WTC11 (cell line): ENCODE measurements at regions not wholly inside any gene's neighbourhood (a gene's known extent, or its start where the extent isn't known, plus 50 kb on each side); places are given as distances from the start of the nearest gene placed in this dataset.

Experiments
- ESRRA ChIP-seq: sonication (generic); formaldehyde crosslinking; IDR thresholded peaks from 2 replicates; pipeline ENCODE4 v1.8.1; 2022; ENCODE audit warnings: mild to moderate bottlenecking, missing genetic modification reagents, borderline replicate concordance
- KAT7 ChIP-seq: sonication (generic); formaldehyde crosslinking; IDR thresholded peaks from 2 replicates; pipeline ENCODE4 v1.8.1; 2023; ENCODE audit warnings: missing genetic modification reagents, mild to moderate bottlenecking, borderline replicate concordance
- NFYB ChIP-seq: sonication (generic); formaldehyde crosslinking; conservative IDR thresholded peaks from 2 replicates; pipeline ENCODE4 v1.8.0; 2022; ENCODE audit warnings: low read depth, missing genetic modification reagents
- OVOL2 ChIP-seq: fragments of 250-450 bp; sonication (Bioruptor Pico); IDR thresholded peaks from 2 replicates; pipeline ENCODE4 v1.9.0; 2021; ENCODE audit warnings: mild to moderate bottlenecking, borderline replicate concordance
- SMAD3 ChIP-seq: sonication (generic); formaldehyde crosslinking; IDR thresholded peaks from 2 replicates; pipeline ENCODE4 v1.8.0; 2022; ENCODE audit warnings: missing genetic modification reagents, mild to moderate bottlenecking, borderline replicate concordance
- SP1 ChIP-seq: sonication (generic); formaldehyde crosslinking; conservative IDR thresholded peaks from 2 replicates; pipeline ENCODE4 v1.8.1; 2022; ENCODE audit warnings: missing genetic modification reagents
- ZNF396 ChIP-seq: fragments of 250-450 bp; sonication (Bioruptor Pico); IDR thresholded peaks from 2 replicates; pipeline ENCODE4 v1.8.0; 2021; ENCODE audit warnings: mild to moderate bottlenecking, moderate library complexity, borderline replicate concordance
- TF ChIP-seq, protein P1 (sequence below): sonication (generic); formaldehyde crosslinking; conservative IDR thresholded peaks from 2 replicates; pipeline ENCODE4 v1.8.1; 2022; ENCODE audit warnings: mild to moderate bottlenecking, missing genetic modification reagents
- TF ChIP-seq, protein P2 (sequence below): fragments of 200-600 bp; IDR thresholded peaks from 2 replicates; pipeline ENCODE4 v1.8.0; 2022; ENCODE audit warnings: antibody characterized with exemption
- TF ChIP-seq, protein P3 (sequence below): sonication (generic); formaldehyde crosslinking; IDR thresholded peaks from 2 replicates; pipeline ENCODE4 v1.8.1; 2023; ENCODE audit warnings: mild to moderate bottlenecking, missing genetic modification reagents, borderline replicate concordance
- TF ChIP-seq, protein P4 (sequence below): fragments of 250-450 bp; sonication (Bioruptor Pico); IDR thresholded peaks from 2 replicates; pipeline ENCODE4 v1.9.0; 2021; ENCODE audit warnings: mild to moderate bottlenecking, borderline replicate concordance
- TF ChIP-seq, protein P5 (sequence below): sonication (generic); formaldehyde crosslinking; IDR thresholded peaks from 2 replicates; pipeline ENCODE4 v1.8.1; 2023; ENCODE audit warnings: mild to moderate bottlenecking, missing genetic modification reagents
- TF ChIP-seq, protein P6 (sequence below): sonication (generic); formaldehyde crosslinking; IDR thresholded peaks from 2 replicates; pipeline ENCODE4 v1.8.0; 2022; ENCODE audit warnings: mild to moderate bottlenecking, missing genetic modification reagents

DNA sequence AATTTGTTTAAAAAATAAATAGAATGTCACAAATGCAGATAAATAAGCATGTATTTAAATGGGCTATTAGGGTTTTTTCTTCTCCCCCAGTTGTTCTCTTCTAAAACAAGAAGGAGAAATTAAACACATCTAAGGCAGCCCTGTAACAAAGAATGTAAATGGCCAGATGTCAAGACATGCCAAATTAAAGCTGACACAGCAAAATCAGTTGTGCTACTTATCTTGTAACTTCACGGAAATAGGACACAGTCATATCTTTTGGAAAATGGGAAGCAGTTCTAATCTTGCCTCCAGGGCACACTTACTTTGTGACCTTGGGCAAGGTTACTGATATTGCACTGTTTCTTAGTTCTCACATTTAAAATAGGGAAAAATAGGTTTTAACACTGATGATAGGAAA, 200.1 kb upstream of the NRXN1 start:
- TF ChIP-seq, protein P1, sequence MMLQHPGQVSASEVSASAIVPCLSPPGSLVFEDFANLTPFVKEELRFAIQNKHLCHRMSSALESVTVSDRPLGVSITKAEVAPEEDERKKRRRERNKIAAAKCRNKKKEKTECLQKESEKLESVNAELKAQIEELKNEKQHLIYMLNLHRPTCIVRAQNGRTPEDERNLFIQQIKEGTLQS = no peak
- TF ChIP-seq SP1 (CRISPR knock-in tag) (no peak), ZNF396 (CRISPR knock-in tag) (no peak), ESRRA (CRISPR knock-in tag) (no peak), SMAD3 (CRISPR knock-in tag) (no peak), NFYB (CRISPR knock-in tag) (no peak), OVOL2 (CRISPR knock-in tag) (no peak), KAT7 (no peak)
- TF ChIP-seq, protein P2, sequence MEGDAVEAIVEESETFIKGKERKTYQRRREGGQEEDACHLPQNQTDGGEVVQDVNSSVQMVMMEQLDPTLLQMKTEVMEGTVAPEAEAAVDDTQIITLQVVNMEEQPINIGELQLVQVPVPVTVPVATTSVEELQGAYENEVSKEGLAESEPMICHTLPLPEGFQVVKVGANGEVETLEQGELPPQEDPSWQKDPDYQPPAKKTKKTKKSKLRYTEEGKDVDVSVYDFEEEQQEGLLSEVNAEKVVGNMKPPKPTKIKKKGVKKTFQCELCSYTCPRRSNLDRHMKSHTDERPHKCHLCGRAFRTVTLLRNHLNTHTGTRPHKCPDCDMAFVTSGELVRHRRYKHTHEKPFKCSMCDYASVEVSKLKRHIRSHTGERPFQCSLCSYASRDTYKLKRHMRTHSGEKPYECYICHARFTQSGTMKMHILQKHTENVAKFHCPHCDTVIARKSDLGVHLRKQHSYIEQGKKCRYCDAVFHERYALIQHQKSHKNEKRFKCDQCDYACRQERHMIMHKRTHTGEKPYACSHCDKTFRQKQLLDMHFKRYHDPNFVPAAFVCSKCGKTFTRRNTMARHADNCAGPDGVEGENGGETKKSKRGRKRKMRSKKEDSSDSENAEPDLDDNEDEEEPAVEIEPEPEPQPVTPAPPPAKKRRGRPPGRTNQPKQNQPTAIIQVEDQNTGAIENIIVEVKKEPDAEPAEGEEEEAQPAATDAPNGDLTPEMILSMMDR = no peak
- TF ChIP-seq, protein P3, sequence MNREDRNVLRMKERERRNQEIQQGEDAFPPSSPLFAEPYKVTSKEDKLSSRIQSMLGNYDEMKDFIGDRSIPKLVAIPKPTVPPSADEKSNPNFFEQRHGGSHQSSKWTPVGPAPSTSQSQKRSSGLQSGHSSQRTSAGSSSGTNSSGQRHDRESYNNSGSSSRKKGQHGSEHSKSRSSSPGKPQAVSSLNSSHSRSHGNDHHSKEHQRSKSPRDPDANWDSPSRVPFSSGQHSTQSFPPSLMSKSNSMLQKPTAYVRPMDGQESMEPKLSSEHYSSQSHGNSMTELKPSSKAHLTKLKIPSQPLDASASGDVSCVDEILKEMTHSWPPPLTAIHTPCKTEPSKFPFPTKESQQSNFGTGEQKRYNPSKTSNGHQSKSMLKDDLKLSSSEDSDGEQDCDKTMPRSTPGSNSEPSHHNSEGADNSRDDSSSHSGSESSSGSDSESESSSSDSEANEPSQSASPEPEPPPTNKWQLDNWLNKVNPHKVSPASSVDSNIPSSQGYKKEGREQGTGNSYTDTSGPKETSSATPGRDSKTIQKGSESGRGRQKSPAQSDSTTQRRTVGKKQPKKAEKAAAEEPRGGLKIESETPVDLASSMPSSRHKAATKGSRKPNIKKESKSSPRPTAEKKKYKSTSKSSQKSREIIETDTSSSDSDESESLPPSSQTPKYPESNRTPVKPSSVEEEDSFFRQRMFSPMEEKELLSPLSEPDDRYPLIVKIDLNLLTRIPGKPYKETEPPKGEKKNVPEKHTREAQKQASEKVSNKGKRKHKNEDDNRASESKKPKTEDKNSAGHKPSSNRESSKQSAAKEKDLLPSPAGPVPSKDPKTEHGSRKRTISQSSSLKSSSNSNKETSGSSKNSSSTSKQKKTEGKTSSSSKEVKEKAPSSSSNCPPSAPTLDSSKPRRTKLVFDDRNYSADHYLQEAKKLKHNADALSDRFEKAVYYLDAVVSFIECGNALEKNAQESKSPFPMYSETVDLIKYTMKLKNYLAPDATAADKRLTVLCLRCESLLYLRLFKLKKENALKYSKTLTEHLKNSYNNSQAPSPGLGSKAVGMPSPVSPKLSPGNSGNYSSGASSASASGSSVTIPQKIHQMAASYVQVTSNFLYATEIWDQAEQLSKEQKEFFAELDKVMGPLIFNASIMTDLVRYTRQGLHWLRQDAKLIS (CRISPR knock-in tag) = no peak
- TF ChIP-seq, protein P4, sequence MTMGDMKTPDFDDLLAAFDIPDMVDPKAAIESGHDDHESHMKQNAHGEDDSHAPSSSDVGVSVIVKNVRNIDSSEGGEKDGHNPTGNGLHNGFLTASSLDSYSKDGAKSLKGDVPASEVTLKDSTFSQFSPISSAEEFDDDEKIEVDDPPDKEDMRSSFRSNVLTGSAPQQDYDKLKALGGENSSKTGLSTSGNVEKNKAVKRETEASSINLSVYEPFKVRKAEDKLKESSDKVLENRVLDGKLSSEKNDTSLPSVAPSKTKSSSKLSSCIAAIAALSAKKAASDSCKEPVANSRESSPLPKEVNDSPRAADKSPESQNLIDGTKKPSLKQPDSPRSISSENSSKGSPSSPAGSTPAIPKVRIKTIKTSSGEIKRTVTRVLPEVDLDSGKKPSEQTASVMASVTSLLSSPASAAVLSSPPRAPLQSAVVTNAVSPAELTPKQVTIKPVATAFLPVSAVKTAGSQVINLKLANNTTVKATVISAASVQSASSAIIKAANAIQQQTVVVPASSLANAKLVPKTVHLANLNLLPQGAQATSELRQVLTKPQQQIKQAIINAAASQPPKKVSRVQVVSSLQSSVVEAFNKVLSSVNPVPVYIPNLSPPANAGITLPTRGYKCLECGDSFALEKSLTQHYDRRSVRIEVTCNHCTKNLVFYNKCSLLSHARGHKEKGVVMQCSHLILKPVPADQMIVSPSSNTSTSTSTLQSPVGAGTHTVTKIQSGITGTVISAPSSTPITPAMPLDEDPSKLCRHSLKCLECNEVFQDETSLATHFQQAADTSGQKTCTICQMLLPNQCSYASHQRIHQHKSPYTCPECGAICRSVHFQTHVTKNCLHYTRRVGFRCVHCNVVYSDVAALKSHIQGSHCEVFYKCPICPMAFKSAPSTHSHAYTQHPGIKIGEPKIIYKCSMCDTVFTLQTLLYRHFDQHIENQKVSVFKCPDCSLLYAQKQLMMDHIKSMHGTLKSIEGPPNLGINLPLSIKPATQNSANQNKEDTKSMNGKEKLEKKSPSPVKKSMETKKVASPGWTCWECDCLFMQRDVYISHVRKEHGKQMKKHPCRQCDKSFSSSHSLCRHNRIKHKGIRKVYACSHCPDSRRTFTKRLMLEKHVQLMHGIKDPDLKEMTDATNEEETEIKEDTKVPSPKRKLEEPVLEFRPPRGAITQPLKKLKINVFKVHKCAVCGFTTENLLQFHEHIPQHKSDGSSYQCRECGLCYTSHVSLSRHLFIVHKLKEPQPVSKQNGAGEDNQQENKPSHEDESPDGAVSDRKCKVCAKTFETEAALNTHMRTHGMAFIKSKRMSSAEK (CRISPR knock-in tag) = no peak
- TF ChIP-seq, protein P5, sequence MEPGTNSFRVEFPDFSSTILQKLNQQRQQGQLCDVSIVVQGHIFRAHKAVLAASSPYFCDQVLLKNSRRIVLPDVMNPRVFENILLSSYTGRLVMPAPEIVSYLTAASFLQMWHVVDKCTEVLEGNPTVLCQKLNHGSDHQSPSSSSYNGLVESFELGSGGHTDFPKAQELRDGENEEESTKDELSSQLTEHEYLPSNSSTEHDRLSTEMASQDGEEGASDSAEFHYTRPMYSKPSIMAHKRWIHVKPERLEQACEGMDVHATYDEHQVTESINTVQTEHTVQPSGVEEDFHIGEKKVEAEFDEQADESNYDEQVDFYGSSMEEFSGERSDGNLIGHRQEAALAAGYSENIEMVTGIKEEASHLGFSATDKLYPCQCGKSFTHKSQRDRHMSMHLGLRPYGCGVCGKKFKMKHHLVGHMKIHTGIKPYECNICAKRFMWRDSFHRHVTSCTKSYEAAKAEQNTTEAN (CRISPR knock-in tag) = no peak
- TF ChIP-seq, protein P6, sequence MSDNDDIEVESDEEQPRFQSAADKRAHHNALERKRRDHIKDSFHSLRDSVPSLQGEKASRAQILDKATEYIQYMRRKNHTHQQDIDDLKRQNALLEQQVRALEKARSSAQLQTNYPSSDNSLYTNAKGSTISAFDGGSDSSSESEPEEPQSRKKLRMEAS (CRISPR knock-in tag) = no peak
